ENCODE measurements at regions not wholly inside any gene's neighbourhood (a gene's known extent, or its start where the extent isn't known, plus 50 kb on each side); places are given as distances from the start of the nearest gene placed in this dataset.
"Not testable (repeated sequence)": the region's sequence is repeated elsewhere in the genome, so short reads cannot be mapped to it uniquely, and the experiment has no call there.

DNA sequence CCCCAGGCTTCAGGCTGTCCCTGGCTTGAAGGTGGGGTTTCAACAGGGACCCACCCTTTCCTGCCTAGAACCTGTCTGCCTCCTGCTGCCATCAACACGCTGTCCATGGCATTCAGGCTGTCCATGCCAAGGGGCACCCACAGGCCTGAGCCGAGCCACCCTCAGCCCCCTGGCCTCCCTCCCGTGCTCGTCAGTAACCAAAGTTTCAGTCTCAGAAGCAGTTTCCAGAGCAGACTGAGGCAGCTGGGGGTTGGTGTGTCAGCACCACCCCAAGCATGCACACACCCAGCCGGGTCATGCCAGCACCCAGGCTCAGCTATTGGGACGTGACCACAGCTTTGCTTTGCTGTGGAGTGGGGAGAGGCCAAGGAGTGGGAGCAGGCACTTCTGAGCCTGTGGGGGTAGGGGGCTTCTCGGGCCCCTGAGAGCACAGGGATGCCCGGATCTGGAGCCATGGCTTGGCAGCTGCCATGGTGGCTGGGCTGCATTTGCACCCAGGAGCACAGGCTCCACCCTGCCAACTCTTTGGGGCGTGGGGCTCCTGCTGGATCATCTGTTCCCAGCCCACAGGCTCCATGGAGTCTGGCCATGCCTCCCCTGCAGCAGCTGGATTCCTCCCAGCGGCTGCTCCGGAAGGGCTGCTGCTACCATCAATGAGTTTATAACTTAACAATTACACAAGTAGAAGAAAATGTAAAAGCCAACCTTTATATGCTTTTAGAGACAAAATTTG, 314.5 kb upstream of the SEMA3C start:
- intact Hi-C loops (cut with DNase I) = no loop called here
- Histone ChIP-seq H3K27ac (no peak overlapping the region), H3K27me3 (no peaks in the 10 kb centered on the region), H3K36me3 (no peaks in the 10 kb centered on the region), H3K4me1 (no peaks in the 10 kb centered on the region), H3K9me3 (no peaks in the 10 kb centered on the region), H3K4me3 (no peak overlapping the region), H3K9ac (ENCODE audit: low read depth in 2 of 2, low read length in 2 of 2) (no peak overlapping the region)
- no peak for DNase-seq
- TF ChIP-seq, protein P1, sequence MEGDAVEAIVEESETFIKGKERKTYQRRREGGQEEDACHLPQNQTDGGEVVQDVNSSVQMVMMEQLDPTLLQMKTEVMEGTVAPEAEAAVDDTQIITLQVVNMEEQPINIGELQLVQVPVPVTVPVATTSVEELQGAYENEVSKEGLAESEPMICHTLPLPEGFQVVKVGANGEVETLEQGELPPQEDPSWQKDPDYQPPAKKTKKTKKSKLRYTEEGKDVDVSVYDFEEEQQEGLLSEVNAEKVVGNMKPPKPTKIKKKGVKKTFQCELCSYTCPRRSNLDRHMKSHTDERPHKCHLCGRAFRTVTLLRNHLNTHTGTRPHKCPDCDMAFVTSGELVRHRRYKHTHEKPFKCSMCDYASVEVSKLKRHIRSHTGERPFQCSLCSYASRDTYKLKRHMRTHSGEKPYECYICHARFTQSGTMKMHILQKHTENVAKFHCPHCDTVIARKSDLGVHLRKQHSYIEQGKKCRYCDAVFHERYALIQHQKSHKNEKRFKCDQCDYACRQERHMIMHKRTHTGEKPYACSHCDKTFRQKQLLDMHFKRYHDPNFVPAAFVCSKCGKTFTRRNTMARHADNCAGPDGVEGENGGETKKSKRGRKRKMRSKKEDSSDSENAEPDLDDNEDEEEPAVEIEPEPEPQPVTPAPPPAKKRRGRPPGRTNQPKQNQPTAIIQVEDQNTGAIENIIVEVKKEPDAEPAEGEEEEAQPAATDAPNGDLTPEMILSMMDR (IDR thresholded peaks at IDR 0.05) = no peak

DNA sequence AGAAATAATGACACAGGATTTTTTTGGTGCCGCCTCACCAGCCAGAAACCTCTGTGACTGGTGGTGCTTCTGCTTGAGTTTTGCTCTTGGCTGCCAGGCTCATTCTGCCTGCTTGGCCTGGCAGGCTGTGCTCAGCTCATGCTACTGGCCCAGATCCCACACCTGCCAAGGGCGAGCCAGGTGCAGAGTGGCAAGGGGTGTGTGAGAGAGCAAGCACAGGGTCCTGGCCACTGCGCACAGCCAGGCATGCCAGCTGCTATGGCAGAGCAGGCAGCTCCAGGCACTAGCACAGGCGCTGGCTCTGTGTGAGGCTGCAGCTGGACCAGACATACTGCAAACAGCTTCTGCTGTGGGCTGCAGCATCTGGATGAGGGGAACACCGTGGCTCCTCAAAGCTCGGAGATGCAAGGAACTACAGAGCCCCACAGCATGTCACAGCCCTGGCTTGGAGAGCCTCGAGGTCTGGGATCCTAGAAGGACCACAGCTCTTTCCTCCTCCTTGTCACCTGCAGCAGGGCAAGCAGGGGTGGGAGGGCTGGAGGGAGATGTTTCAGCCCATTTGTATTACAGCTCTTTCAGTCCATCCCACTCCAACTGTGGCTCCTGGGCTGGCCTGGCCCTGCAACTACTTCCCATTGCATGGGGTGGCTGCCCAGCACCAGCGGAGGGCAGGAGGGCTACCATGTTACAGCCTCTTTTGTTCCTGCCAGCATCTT, 313.4 kb upstream of the SEMA3C start:
- Histone ChIP-seq H3K9me3 (no peaks in the 10 kb centered on the region), H3K27ac (no peak overlapping the region), H3K9ac (ENCODE audit: low read depth in 2 of 2, low read length in 2 of 2) (no peak overlapping the region), H3K27me3 (no peaks in the 10 kb centered on the region), H3K4me3 (no peak overlapping the region), H3K36me3 (no peaks in the 10 kb centered on the region), H3K4me1 (no peaks in the 10 kb centered on the region)
- no peak for DNase-seq
- intact Hi-C loops (cut with DNase I) = no loop called here
- TF ChIP-seq, protein P1 (IDR thresholded peaks at IDR 0.05) = no peak

DNA sequence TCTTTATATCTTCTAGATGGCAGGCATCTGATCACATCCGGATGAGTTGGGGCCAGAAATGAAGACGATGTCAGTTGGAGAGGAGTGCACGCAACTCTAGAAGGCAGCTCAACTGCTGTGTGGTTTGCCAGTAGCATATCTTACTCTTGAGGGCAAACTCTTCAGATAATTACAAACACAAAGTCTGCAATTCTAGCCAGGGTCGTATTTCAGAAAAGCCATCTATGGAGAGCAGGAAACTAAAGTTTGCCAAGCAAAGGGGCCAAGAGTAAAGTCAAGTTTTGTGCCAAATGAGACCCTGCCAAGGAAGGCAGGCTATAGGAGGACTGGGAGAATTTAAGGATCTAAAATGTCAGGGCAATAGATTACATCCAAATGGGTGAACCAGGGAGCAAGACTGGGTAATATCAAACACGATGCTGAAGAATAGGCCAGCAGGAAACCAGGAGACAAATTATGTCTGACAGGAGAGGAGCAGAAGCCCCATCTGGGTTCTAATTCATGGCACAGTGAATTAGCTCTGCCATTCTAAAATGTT, 312.5 kb upstream of the SEMA3C start:
- TF ChIP-seq, protein P1 (IDR thresholded peaks at IDR 0.05) = no peak
- H3K4me1 ChIP-seq = no peaks in the 10 kb centered on the region
- H3K9me3 ChIP-seq = no peaks in the 10 kb centered on the region
- H3K27ac ChIP-seq = no peak overlapping the region
- H3K9ac ChIP-seq (ENCODE audit: low read depth in 2 of 2, low read length in 2 of 2) = no peak overlapping the region
- no peak overlapping the region for H3K4me3 ChIP-seq
- no peak for DNase-seq
- H3K27me3 ChIP-seq = no peaks in the 10 kb centered on the region
- intact Hi-C loops (cut with DNase I) = no loop called here
- H3K36me3 ChIP-seq = no peaks in the 10 kb centered on the region

DNA sequence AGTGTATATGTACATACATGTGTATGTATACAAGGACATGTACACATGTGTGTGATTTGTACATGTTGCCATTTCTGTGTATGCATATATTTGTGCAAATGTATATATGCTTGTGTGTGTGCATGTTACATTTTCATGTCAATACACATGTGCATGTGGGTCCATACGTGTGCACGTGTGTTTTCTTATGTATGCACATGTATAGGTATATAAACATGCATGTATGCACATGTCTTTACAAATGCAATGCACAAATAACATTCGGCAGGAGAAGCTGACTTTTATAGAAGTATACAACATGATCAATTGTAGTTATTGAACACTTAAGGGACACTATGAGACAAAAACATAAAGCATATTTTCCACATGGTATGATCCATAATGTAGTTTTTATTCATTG, 307.4 kb upstream of the SEMA3C start:
- intact Hi-C loops (cut with DNase I) = no loop called here
- TF ChIP-seq, protein P1 (IDR thresholded peaks at IDR 0.05) = no peak
- Histone ChIP-seq H3K27ac (no peak overlapping the region), H3K9me3 (no peaks in the 10 kb centered on the region), H3K27me3 (no peaks in the 10 kb centered on the region), H3K4me1 (no peaks in the 10 kb centered on the region), H3K4me3 (no peak overlapping the region), H3K9ac (ENCODE audit: low read depth in 2 of 2, low read length in 2 of 2) (no peak overlapping the region), H3K36me3 (no peaks in the 10 kb centered on the region)
- no peak for DNase-seq

DNA sequence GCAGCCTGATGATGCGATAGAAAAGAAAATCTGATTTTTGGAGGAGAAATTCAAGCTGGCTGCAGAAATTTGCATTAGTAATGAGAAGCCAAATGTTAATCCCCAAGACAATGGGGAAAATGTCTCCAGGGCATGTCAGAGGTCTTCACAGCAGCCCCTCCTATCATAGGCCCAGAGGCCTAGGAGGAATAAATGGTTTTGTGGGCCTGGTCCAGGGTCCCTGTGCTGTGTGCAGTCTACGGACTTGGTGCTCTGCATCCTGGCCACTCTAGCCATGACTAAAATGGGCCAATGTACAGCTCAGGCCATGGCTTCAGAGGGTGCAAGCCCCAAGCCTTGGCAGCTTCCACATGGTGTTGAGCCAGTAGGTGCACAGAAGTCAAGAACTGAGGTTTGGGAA, 303.8 kb upstream of the SEMA3C start:
- DNase-seq; H3K9ac ChIP-seq (ENCODE audit: low read depth in 2 of 2, low read length in 2 of 2); H3K27me3 ChIP-seq; H3K4me3 ChIP-seq; intact Hi-C loops (cut with DNase I); H3K27ac ChIP-seq; H3K36me3 ChIP-seq; H3K4me1 ChIP-seq; H3K9me3 ChIP-seq: not testable (repeated sequence)
